ENCODE measurements at regions not wholly inside any gene's neighbourhood (a gene's known extent, or its start where the extent isn't known, plus 50 kb on each side); places are given as distances from the start of the nearest gene placed in this dataset.

GRCh38 chr10:10096296-10096695, 921.4 kb upstream of the CELF2 start (continued):
- no peak for TF ChIP-seq ISL1 (CRISPR knock-in tag; IDR thresholded peaks at IDR 0.05)
- no peak for TF ChIP-seq CSDC2 (CRISPR knock-in tag; IDR thresholded peaks at IDR 0.05)
- no peak for TF ChIP-seq ZNF565 (CRISPR knock-in tag; conservative IDR thresholded peaks at IDR 0.05; ENCODE audit: low read depth)
- TF ChIP-seq ZFP3 (CRISPR knock-in tag; IDR thresholded peaks at IDR 0.05) = no peak
- TF ChIP-seq OSR1 (CRISPR knock-in tag; IDR thresholded peaks at IDR 0.05) = no peak
- no peak for TF ChIP-seq BACH2 (CRISPR knock-in tag; IDR thresholded peaks at IDR 0.05; ENCODE audit: borderline replicate concordance)
- TF ChIP-seq, protein P1, sequence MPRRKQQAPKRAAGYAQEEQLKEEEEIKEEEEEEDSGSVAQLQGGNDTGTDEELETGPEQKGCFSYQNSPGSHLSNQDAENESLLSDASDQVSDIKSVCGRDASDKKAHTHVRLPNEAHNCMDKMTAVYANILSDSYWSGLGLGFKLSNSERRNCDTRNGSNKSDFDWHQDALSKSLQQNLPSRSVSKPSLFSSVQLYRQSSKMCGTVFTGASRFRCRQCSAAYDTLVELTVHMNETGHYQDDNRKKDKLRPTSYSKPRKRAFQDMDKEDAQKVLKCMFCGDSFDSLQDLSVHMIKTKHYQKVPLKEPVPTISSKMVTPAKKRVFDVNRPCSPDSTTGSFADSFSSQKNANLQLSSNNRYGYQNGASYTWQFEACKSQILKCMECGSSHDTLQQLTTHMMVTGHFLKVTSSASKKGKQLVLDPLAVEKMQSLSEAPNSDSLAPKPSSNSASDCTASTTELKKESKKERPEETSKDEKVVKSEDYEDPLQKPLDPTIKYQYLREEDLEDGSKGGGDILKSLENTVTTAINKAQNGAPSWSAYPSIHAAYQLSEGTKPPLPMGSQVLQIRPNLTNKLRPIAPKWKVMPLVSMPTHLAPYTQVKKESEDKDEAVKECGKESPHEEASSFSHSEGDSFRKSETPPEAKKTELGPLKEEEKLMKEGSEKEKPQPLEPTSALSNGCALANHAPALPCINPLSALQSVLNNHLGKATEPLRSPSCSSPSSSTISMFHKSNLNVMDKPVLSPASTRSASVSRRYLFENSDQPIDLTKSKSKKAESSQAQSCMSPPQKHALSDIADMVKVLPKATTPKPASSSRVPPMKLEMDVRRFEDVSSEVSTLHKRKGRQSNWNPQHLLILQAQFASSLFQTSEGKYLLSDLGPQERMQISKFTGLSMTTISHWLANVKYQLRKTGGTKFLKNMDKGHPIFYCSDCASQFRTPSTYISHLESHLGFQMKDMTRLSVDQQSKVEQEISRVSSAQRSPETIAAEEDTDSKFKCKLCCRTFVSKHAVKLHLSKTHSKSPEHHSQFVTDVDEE (CRISPR knock-in tag; IDR thresholded peaks at IDR 0.05) = no peak
- no peak for TF ChIP-seq CSRNP3 (CRISPR knock-in tag; IDR thresholded peaks at IDR 0.05)

- no peak for TF ChIP-seq BACH2 (CRISPR knock-in tag; IDR thresholded peaks at IDR 0.05; ENCODE audit: borderline replicate concordance)
- TF ChIP-seq ZFP30 (CRISPR knock-in tag; IDR thresholded peaks at IDR 0.05) = no peak
- no peak for TF ChIP-seq PPARA (CRISPR knock-in tag; IDR thresholded peaks at IDR 0.05; ENCODE audit: borderline replicate concordance)
- TF ChIP-seq ESRRG (CRISPR knock-in tag; IDR thresholded peaks at IDR 0.05) = no peak
- no peak for TF ChIP-seq ARNTL (CRISPR knock-in tag; IDR thresholded peaks at IDR 0.05; ENCODE audit: borderline replicate concordance, low read depth)
- TF ChIP-seq CSDC2 (CRISPR knock-in tag; IDR thresholded peaks at IDR 0.05) = no peak
- TF ChIP-seq CREB5 (CRISPR knock-in tag; IDR thresholded peaks at IDR 0.05; ENCODE audit: low read depth) = no peak
- no peak for TF ChIP-seq ZNF8 (CRISPR knock-in tag; IDR thresholded peaks at IDR 0.05)
- no peak for TF ChIP-seq ZNF70 (CRISPR knock-in tag; IDR thresholded peaks at IDR 0.05)
- TF ChIP-seq OSR1 (CRISPR knock-in tag; IDR thresholded peaks at IDR 0.05) = no peak
- no peak for TF ChIP-seq RARB (CRISPR knock-in tag; IDR thresholded peaks at IDR 0.05)
- TF ChIP-seq ZC3H10 (CRISPR knock-in tag; IDR thresholded peaks at IDR 0.05) = no peak
- TF ChIP-seq, protein P1 (CRISPR knock-in tag; IDR thresholded peaks at IDR 0.05) = no peak
- TF ChIP-seq SNAI2 (CRISPR knock-in tag; IDR thresholded peaks at IDR 0.05) = no peak
- TF ChIP-seq ZNF565 (CRISPR knock-in tag; conservative IDR thresholded peaks at IDR 0.05; ENCODE audit: low read depth) = no peak
- no peak for ATAC-seq
Observed at GRCh38 chr10:10096898-10097297, 920.8 kb upstream of the CELF2 start.

- ATAC-seq = no peak
- TF ChIP-seq SNAI2 (CRISPR knock-in tag; IDR thresholded peaks at IDR 0.05) = no peak
- TF ChIP-seq ARNTL (CRISPR knock-in tag; IDR thresholded peaks at IDR 0.05; ENCODE audit: borderline replicate concordance, low read depth) = no peak
- no peak for TF ChIP-seq ZC3H10 (CRISPR knock-in tag; IDR thresholded peaks at IDR 0.05)
- TF ChIP-seq ZNF8 (CRISPR knock-in tag; IDR thresholded peaks at IDR 0.05) = no peak
- no peak for TF ChIP-seq OSR1 (CRISPR knock-in tag; IDR thresholded peaks at IDR 0.05)
- no peak for TF ChIP-seq ESRRG (CRISPR knock-in tag; IDR thresholded peaks at IDR 0.05)
- TF ChIP-seq BACH2 (CRISPR knock-in tag; IDR thresholded peaks at IDR 0.05; ENCODE audit: borderline replicate concordance) = no peak
- TF ChIP-seq GLIS3 (CRISPR knock-in tag; IDR thresholded peaks at IDR 0.05) = no peak
- TF ChIP-seq ZNF70 (CRISPR knock-in tag; IDR thresholded peaks at IDR 0.05) = no peak
- no peak for TF ChIP-seq CSRNP3 (CRISPR knock-in tag; IDR thresholded peaks at IDR 0.05)
- TF ChIP-seq CREB5 (CRISPR knock-in tag; IDR thresholded peaks at IDR 0.05; ENCODE audit: low read depth) = no peak
Observed at GRCh38 chr10:10101106-10101505, 916.6 kb upstream of the CELF2 start.
